ENCODE measurements at regions not wholly inside any gene's neighbourhood (a gene's known extent, or its start where the extent isn't known, plus 50 kb on each side); places are given as distances from the start of the nearest gene placed in this dataset.
"Not testable (repeated sequence)": the region's sequence is repeated elsewhere in the genome, so short reads cannot be mapped to it uniquely, and the experiment has no call there.

DNA sequence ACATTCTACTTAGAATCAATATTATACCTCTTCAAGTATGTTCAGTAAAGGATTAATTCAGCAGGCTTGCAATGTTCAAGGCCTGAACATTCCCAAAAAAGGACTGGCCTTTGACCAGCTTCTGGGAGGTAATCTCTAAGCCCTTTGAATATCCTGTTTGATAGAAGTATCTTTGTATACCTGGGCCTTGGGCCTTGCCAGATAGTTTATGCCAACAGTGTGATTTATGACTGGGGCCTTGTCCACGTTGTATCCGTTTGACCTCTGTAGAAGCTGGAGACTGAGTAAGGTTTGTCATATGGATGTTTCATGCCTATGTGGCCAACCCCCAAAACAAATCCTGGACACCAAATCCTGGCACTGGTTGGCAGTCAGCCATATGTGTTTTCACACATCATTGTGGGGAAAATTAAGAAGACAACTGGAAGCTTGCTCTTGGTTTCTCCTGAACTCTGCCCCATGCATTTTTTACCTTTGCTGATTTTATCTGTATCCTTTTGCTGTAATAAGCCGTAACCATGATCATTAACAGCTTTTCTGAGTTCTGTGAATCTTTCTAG lies 92.1 kb downstream of the RMI1 start:
- no peaks in the 10 kb centered on the region for H3K36me3 ChIP-seq (ENCODE audit: insufficient read depth, low read length)
- DNase-seq (ENCODE audit: insufficient read length, low spot score, missing footprints) = no peak
- no peaks in the 10 kb centered on the region for H3K27me3 ChIP-seq (ENCODE audit: insufficient read depth, low read length)
- H3K79me2 ChIP-seq (ENCODE audit: insufficient read depth, low read length) = no peaks in the 10 kb centered on the region
- H3K4me1 ChIP-seq (ENCODE audit: insufficient read depth, low read length) = no peaks in the 10 kb centered on the region
- H3K27ac ChIP-seq (ENCODE audit: low read depth, low read length) = no peak overlapping the region
- TF ChIP-seq, protein P1, sequence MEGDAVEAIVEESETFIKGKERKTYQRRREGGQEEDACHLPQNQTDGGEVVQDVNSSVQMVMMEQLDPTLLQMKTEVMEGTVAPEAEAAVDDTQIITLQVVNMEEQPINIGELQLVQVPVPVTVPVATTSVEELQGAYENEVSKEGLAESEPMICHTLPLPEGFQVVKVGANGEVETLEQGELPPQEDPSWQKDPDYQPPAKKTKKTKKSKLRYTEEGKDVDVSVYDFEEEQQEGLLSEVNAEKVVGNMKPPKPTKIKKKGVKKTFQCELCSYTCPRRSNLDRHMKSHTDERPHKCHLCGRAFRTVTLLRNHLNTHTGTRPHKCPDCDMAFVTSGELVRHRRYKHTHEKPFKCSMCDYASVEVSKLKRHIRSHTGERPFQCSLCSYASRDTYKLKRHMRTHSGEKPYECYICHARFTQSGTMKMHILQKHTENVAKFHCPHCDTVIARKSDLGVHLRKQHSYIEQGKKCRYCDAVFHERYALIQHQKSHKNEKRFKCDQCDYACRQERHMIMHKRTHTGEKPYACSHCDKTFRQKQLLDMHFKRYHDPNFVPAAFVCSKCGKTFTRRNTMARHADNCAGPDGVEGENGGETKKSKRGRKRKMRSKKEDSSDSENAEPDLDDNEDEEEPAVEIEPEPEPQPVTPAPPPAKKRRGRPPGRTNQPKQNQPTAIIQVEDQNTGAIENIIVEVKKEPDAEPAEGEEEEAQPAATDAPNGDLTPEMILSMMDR (IDR thresholded peaks at IDR 0.05; ENCODE audit: extremely low read depth, low read depth, low read length) = no peak
- H3K9me3 ChIP-seq (ENCODE audit: low read depth, low read length) = no peaks in the 10 kb centered on the region
- no peaks in the 10 kb centered on the region for H4K20me1 ChIP-seq (ENCODE audit: insufficient read depth, low read length)
- no peak overlapping the region for H3K4me2 ChIP-seq (ENCODE audit: insufficient read depth, low read length)
- H3K4me3 ChIP-seq (ENCODE audit: insufficient read depth, low read length) = no peak overlapping the region
- H2AFZ ChIP-seq (ENCODE audit: low read length) = no peak overlapping the region

DNA sequence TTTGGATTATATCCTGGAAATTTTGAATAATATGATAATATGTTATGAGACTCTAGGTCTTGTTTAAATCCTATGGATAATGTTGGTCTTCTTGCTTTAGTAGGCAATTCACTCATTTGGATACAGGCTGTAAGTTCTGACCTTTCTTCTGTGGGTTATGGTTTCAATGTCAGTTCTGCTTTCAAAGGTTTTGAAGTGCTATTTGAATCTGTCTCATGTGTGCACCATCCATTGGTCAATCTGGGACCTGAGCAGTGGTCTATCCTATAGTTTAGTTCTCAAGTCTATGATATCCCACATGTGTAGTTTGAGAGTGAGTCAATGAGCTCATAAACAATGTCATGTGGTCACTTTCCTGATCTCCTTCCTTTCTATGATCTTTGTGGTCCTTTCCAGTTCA lies 94.4 kb downstream of the RMI1 start:
- TF ChIP-seq, protein P1 (IDR thresholded peaks at IDR 0.05; ENCODE audit: extremely low read depth, low read depth, low read length) = no peak
- Histone ChIP-seq H3K4me1 (ENCODE audit: insufficient read depth, low read length) (no peaks in the 10 kb centered on the region), H3K4me3 (ENCODE audit: insufficient read depth, low read length) (no peak overlapping the region), H3K4me2 (ENCODE audit: insufficient read depth, low read length) (no peak overlapping the region), H3K36me3 (ENCODE audit: insufficient read depth, low read length) (no peaks in the 10 kb centered on the region), H3K27me3 (ENCODE audit: insufficient read depth, low read length) (no peaks in the 10 kb centered on the region), H3K9me3 (ENCODE audit: low read depth, low read length) (no peaks in the 10 kb centered on the region), H2AFZ (ENCODE audit: low read length) (no peak overlapping the region), H3K79me2 (ENCODE audit: insufficient read depth, low read length) (no peaks in the 10 kb centered on the region), H4K20me1 (ENCODE audit: insufficient read depth, low read length) (no peaks in the 10 kb centered on the region), H3K27ac (ENCODE audit: low read depth, low read length) (no peak overlapping the region)
- no peak for DNase-seq (ENCODE audit: insufficient read length, low spot score, missing footprints)

DNA sequence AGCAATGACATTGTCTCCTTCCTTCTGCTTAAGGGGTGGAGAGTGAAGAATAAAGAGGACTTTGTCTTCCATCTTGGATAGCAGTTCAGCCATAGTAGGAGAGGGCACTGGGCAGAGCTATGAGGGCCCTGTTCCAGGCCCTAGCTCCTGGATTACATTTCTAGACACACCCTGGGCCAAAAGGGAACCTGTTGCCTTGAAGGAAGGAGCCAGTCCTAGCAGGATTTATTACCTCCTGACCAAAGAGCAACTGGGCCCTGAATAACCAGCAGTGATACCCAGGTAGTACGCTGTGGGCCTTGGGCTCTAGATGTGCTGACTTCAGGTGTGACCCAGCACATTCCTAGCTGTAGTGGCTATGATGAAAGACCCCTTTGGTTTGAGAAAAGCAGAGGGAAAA lies 95.8 kb downstream of the RMI1 start:
- Histone ChIP-seq H3K9me3 (ENCODE audit: low read depth, low read length) (no peaks in the 10 kb centered on the region), H3K79me2 (ENCODE audit: insufficient read depth, low read length) (no peaks in the 10 kb centered on the region), H3K4me2 (ENCODE audit: insufficient read depth, low read length) (no peak overlapping the region), H4K20me1 (ENCODE audit: insufficient read depth, low read length) (no peaks in the 10 kb centered on the region), H3K27ac (ENCODE audit: low read depth, low read length) (no peak overlapping the region), H3K4me3 (ENCODE audit: insufficient read depth, low read length) (no peak overlapping the region), H3K27me3 (ENCODE audit: insufficient read depth, low read length) (no peaks in the 10 kb centered on the region), H2AFZ (ENCODE audit: low read length) (no peak overlapping the region), H3K36me3 (ENCODE audit: insufficient read depth, low read length) (no peaks in the 10 kb centered on the region), H3K4me1 (ENCODE audit: insufficient read depth, low read length) (no peaks in the 10 kb centered on the region)
- no peak for DNase-seq (ENCODE audit: insufficient read length, low spot score, missing footprints)
- TF ChIP-seq, protein P1 (IDR thresholded peaks at IDR 0.05; ENCODE audit: extremely low read depth, low read depth, low read length) = no peak

DNA sequence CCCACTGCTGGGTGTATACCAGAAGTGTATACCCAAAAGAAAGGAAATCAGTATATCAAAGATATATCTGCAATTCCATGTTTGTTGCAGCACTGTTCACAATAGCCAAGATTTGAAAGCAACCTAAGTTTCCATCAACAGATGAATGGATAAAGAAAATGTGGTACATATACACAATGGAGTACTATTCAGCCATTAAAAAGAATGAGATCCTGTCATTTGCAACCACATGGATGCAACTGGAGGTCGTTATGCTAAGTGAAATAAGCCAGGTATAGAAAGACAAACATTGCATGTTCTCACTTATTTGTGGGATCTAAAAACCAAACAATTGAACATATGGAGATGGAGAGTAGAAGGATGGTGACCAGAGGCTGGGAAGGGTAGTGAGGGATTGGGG lies 97.2 kb downstream of the RMI1 start:
- not testable (repeated sequence) for H3K27ac ChIP-seq (ENCODE audit: low read depth, low read length); H3K9me3 ChIP-seq (ENCODE audit: low read depth, low read length); H3K4me1 ChIP-seq (ENCODE audit: insufficient read depth, low read length); H2AFZ ChIP-seq (ENCODE audit: low read length); H3K4me3 ChIP-seq (ENCODE audit: insufficient read depth, low read length); H3K36me3 ChIP-seq (ENCODE audit: insufficient read depth, low read length); H3K4me2 ChIP-seq (ENCODE audit: insufficient read depth, low read length); H3K27me3 ChIP-seq (ENCODE audit: insufficient read depth, low read length); H4K20me1 ChIP-seq (ENCODE audit: insufficient read depth, low read length); DNase-seq (ENCODE audit: insufficient read length, low spot score, missing footprints); H3K79me2 ChIP-seq (ENCODE audit: insufficient read depth, low read length)

All from osteoblast (primary cell).